ENCODE measurements at regions not wholly inside any gene's neighbourhood (a gene's known extent, or its start where the extent isn't known, plus 50 kb on each side); places are given as distances from the start of the nearest gene placed in this dataset.
"Not testable (repeated sequence)": the region's sequence is repeated elsewhere in the genome, so short reads cannot be mapped to it uniquely, and the experiment has no call there.

GRCh38 chr4:86511590-86511989 lies 82.5 kb upstream of the PTPN13 start:
- H3K27me3 ChIP-seq (ENCODE audit: insufficient read depth, low read length): no peaks in the 10 kb centered on the region
- no peaks in the 10 kb centered on the region for H3K36me3 ChIP-seq (ENCODE audit: control insufficient read depth in 1 of 2, insufficient read depth in 2 of 2, low read length in 2 of 2)
- H3K79me2 ChIP-seq (ENCODE audit: control insufficient read depth, insufficient read depth, low read length, poor library complexity): no peaks in the 10 kb centered on the region
- H3K14ac ChIP-seq (ENCODE audit: low read length): no peak overlapping the region
- no CpG with 5 or more reads among the region's 2 CpGs for WGBS (ENCODE audit: extremely low coverage, insufficient coverage, insufficient read length)
- no peak overlapping the region for H2BK120ac ChIP-seq (ENCODE audit: insufficient read depth, low read length, poor library complexity)
- no peaks in the 10 kb centered on the region for H3K79me1 ChIP-seq (ENCODE audit: low read length)
- H2AK5ac ChIP-seq (ENCODE audit: low read length): no peak overlapping the region
- no peak overlapping the region for H3K4ac ChIP-seq (ENCODE audit: low read depth, low read length)
- H3K4me3 ChIP-seq (ENCODE audit: low read depth, low read length): no peak overlapping the region
- H3K23ac ChIP-seq (ENCODE audit: low read length): no peak overlapping the region
- H3K9ac ChIP-seq (ENCODE audit: low read length): no peak overlapping the region
- no peaks in the 10 kb centered on the region for H3K4me1 ChIP-seq (ENCODE audit: control insufficient read depth in 1 of 2, insufficient read depth in 2 of 2, low read length in 2 of 2)
- no peak overlapping the region for H2BK5ac ChIP-seq (ENCODE audit: low read depth, low read length, poor library complexity)
- no peak overlapping the region for H4K12ac ChIP-seq (ENCODE audit: low read depth, low read length)
- H2AFZ ChIP-seq (ENCODE audit: insufficient read depth, low read length, poor library complexity): no peak overlapping the region
- H3K9me3 ChIP-seq (ENCODE audit: insufficient read depth, low read depth, low read length): no peaks in the 10 kb centered on the region
- no peak overlapping the region for H4K91ac ChIP-seq (ENCODE audit: low read depth, low read length)
- H4K8ac ChIP-seq (ENCODE audit: low read depth, low read length): no peak overlapping the region
- H3K4me2 ChIP-seq (ENCODE audit: low read length): no peak overlapping the region
- no peak for DNase-seq
- no peak overlapping the region for H3K18ac ChIP-seq (ENCODE audit: low read length)
- no peak overlapping the region for H2BK12ac ChIP-seq (ENCODE audit: low read length)
- no peak overlapping the region for H3K27ac ChIP-seq (ENCODE audit: low read depth, low read length)

GRCh38 chr4:86512631-86513030 lies 81.5 kb upstream of the PTPN13 start:
- no peak overlapping the region for H3K23ac ChIP-seq (ENCODE audit: low read length)

DNA sequence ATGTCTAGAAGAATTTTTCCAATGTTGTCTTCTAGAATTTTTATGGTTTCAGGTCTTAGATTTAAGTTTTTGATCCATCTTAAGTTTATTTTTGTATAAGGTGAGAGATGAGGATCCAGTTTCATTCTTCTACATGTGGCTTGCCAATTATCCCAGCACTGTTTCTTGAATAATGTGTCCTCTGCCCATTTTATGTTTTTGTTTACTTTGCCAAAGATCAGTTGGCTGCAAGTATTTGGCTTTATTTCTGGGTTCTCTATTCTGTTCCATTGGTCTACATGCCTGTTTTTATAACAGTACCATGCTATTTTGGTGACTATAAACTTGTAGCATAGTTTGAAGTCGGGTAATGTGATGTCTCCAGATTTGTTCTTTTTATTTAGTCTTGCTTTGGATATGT lies 78.2 kb upstream of the PTPN13 start:
- not testable (repeated sequence) for H4K91ac ChIP-seq (ENCODE audit: low read depth, low read length); H4K8ac ChIP-seq (ENCODE audit: low read depth, low read length); H2BK12ac ChIP-seq (ENCODE audit: low read length); H3K9me3 ChIP-seq (ENCODE audit: insufficient read depth, low read depth, low read length); H3K79me2 ChIP-seq (ENCODE audit: control insufficient read depth, insufficient read depth, low read length, poor library complexity); H3K4me1 ChIP-seq (ENCODE audit: control insufficient read depth in 1 of 2, insufficient read depth in 2 of 2, low read length in 2 of 2); H2AFZ ChIP-seq (ENCODE audit: insufficient read depth, low read length, poor library complexity); H3K4me3 ChIP-seq (ENCODE audit: low read depth, low read length); H3K79me1 ChIP-seq (ENCODE audit: low read length); DNase-seq; H3K4ac ChIP-seq (ENCODE audit: low read depth, low read length); H3K14ac ChIP-seq (ENCODE audit: low read length); H3K18ac ChIP-seq (ENCODE audit: low read length); H3K4me2 ChIP-seq (ENCODE audit: low read length); H2BK120ac ChIP-seq (ENCODE audit: insufficient read depth, low read length, poor library complexity); H3K27ac ChIP-seq (ENCODE audit: low read depth, low read length); H3K23ac ChIP-seq (ENCODE audit: low read length); H4K12ac ChIP-seq (ENCODE audit: low read depth, low read length); H2BK5ac ChIP-seq (ENCODE audit: low read depth, low read length, poor library complexity); H2AK5ac ChIP-seq (ENCODE audit: low read length); H3K9ac ChIP-seq (ENCODE audit: low read length); H3K27me3 ChIP-seq (ENCODE audit: insufficient read depth, low read length); H3K36me3 ChIP-seq (ENCODE audit: control insufficient read depth in 1 of 2, insufficient read depth in 2 of 2, low read length in 2 of 2)
- no CpG with 5 or more reads among the region's 1 CpG for WGBS (ENCODE audit: extremely low coverage, insufficient coverage, insufficient read length)

More at GRCh38 chr4:86512631-86513030, 81.5 kb upstream of the PTPN13 start:
- no peak overlapping the region for H2BK12ac ChIP-seq (ENCODE audit: low read length)
- no peak overlapping the region for H3K9ac ChIP-seq (ENCODE audit: low read length)
- H4K8ac ChIP-seq (ENCODE audit: low read depth, low read length): no peak overlapping the region
- H3K27me3 ChIP-seq (ENCODE audit: insufficient read depth, low read length): no peaks in the 10 kb centered on the region
- no peak overlapping the region for H3K27ac ChIP-seq (ENCODE audit: low read depth, low read length)
- H2AK5ac ChIP-seq (ENCODE audit: low read length): no peak overlapping the region
- no peak overlapping the region for H2BK120ac ChIP-seq (ENCODE audit: insufficient read depth, low read length, poor library complexity)
- no peak overlapping the region for H4K91ac ChIP-seq (ENCODE audit: low read depth, low read length)
- H3K4me1 ChIP-seq (ENCODE audit: control insufficient read depth in 1 of 2, insufficient read depth in 2 of 2, low read length in 2 of 2): no peaks in the 10 kb centered on the region
- H2BK5ac ChIP-seq (ENCODE audit: low read depth, low read length, poor library complexity): no peak overlapping the region
- no peak for DNase-seq
- H3K14ac ChIP-seq (ENCODE audit: low read length): no peak overlapping the region
- no peak overlapping the region for H3K4me3 ChIP-seq (ENCODE audit: low read depth, low read length)
- no peak overlapping the region for H2AFZ ChIP-seq (ENCODE audit: insufficient read depth, low read length, poor library complexity)
- no peak overlapping the region for H3K18ac ChIP-seq (ENCODE audit: low read length)
- no peaks in the 10 kb centered on the region for H3K9me3 ChIP-seq (ENCODE audit: insufficient read depth, low read depth, low read length)
- no peak overlapping the region for H3K4ac ChIP-seq (ENCODE audit: low read depth, low read length)
- H3K4me2 ChIP-seq (ENCODE audit: low read length): no peak overlapping the region
- H3K36me3 ChIP-seq (ENCODE audit: control insufficient read depth in 1 of 2, insufficient read depth in 2 of 2, low read length in 2 of 2): no peaks in the 10 kb centered on the region
- H3K79me2 ChIP-seq (ENCODE audit: control insufficient read depth, insufficient read depth, low read length, poor library complexity): no peaks in the 10 kb centered on the region
- H4K12ac ChIP-seq (ENCODE audit: low read depth, low read length): no peak overlapping the region
- H3K79me1 ChIP-seq (ENCODE audit: low read length): no peaks in the 10 kb centered on the region

GRCh38 chr4:86521373-86521969 lies 72.6 kb upstream of the PTPN13 start:
- H3K4me3 ChIP-seq (ENCODE audit: low read depth, low read length): peak overlapping the region; percentile 4
- H2BK12ac ChIP-seq (ENCODE audit: low read length): no peak overlapping the region
- no peak overlapping the region for H3K4ac ChIP-seq (ENCODE audit: low read depth, low read length)
- no peak overlapping the region for H2AFZ ChIP-seq (ENCODE audit: insufficient read depth, low read length, poor library complexity)
- peak overlapping the region; percentile 20 for H3K14ac ChIP-seq (ENCODE audit: low read length)
- no peaks in the 10 kb centered on the region for H3K79me1 ChIP-seq (ENCODE audit: low read length)
- peaks cover 3% of the 10 kb centered on the region for H3K9me3 ChIP-seq (ENCODE audit: insufficient read depth, low read depth, low read length)
- peaks cover 0 to 3% of the 10 kb centered on the region in 2 experiments for H3K4me1 ChIP-seq (ENCODE audit: control insufficient read depth in 1 of 2, insufficient read depth in 2 of 2, low read length in 2 of 2)
- H3K4me2 ChIP-seq (ENCODE audit: low read length): no peak overlapping the region
- H3K18ac ChIP-seq (ENCODE audit: low read length): no peak overlapping the region
- H4K91ac ChIP-seq (ENCODE audit: low read depth, low read length): no peak overlapping the region
- H3K9ac ChIP-seq (ENCODE audit: low read length): no peak overlapping the region
- no peak overlapping the region for H3K27ac ChIP-seq (ENCODE audit: low read depth, low read length)
- DNase-seq: no peak
- no peaks in the 10 kb centered on the region for H3K36me3 ChIP-seq (ENCODE audit: control insufficient read depth in 1 of 2, insufficient read depth in 2 of 2, low read length in 2 of 2)
- H2BK5ac ChIP-seq (ENCODE audit: low read depth, low read length, poor library complexity): no peak overlapping the region
- no peak overlapping the region for H4K12ac ChIP-seq (ENCODE audit: low read depth, low read length)
- H3K23ac ChIP-seq (ENCODE audit: low read length): no peak overlapping the region
- WGBS (ENCODE audit: extremely low coverage, insufficient coverage, insufficient read length): no CpG with 5 or more reads among the region's 3 CpGs
- H3K79me2 ChIP-seq (ENCODE audit: control insufficient read depth, insufficient read depth, low read length, poor library complexity): no peaks in the 10 kb centered on the region
- no peak overlapping the region for H2AK5ac ChIP-seq (ENCODE audit: low read length)
- H4K8ac ChIP-seq (ENCODE audit: low read depth, low read length): no peak overlapping the region
- no peaks in the 10 kb centered on the region for H3K27me3 ChIP-seq (ENCODE audit: insufficient read depth, low read length)
- H2BK120ac ChIP-seq (ENCODE audit: insufficient read depth, low read length, poor library complexity): no peak overlapping the region

Measured in trophoblast cell (in vitro differentiated cells and primary cell).